8988T (cell line): ENCODE measurements at regions not wholly inside any gene's neighbourhood (a gene's known extent, or its start where the extent isn't known, plus 50 kb on each side); places are given as distances from the start of the nearest gene placed in this dataset.

Experiments used
- DNase-seq: peaks from one replicate; pipeline ENCODE4 v3.0.0; 2011

DNA sequence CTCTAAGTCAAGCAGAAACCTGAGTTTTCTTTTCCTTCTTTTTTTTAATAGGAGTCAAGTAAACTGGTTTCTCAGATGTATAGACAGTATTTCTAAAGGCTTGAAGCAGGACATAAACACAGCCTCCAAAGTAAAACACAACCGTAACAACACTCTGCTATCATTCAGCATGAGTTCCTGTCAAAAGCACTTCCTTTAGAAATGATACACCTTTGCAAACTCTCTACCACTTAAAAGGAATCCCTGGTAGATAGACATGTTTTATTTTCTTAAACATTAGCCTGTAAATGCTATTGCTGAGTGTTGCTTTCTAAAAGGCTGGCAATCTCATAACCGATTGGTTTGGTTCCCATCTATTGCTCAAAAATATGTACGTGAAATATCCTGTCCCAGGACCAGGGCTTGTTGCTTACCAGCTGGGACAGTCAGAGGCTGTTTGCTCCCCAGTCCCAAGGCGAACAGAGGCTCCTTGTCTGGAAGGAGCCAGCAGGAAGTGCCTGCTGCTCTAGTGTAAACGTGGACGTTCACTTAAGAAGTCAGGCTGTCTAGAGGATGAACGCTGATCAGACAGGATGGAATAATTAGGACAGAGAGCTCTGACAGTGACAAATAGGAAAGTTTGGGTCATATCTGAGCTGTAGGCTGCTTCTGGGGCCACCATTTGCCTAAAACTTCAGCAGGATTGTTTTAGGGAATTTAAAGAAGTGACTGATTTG, 173.9 kb upstream of the KLF3 start:
- DNase-seq = no peak

DNA sequence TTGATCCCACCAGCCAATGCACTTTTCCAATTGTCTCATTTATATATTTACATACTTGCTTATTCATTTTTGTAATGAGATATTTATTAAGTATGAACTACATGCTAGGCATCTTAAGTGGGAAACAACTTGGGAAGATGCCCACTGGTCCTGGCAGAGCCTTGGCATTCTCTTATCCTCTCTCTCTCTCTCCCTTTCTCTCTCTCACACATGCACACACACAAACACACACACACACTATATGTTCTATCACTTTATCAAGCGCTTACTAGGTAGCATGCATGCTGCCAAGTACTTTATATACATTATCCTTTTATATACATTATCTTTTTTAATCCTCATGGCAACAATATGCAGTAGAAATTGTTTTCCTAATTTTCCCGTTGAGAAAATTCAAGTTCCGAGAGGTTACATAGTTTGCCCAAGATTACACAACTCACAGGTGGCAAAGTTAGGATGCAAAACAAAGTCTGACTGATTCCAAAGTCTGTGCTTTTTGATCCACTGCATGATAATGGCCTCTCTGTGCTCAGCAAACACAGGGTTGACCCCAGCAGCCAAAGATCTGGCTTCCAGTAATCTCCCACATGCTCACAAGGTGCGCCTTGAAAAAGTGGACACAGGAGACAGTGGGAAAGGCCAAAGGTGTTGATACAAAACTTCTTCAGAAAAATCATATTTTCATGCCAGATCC, 173.1 kb upstream of the KLF3 start:
- DNase-seq = no peak

DNA sequence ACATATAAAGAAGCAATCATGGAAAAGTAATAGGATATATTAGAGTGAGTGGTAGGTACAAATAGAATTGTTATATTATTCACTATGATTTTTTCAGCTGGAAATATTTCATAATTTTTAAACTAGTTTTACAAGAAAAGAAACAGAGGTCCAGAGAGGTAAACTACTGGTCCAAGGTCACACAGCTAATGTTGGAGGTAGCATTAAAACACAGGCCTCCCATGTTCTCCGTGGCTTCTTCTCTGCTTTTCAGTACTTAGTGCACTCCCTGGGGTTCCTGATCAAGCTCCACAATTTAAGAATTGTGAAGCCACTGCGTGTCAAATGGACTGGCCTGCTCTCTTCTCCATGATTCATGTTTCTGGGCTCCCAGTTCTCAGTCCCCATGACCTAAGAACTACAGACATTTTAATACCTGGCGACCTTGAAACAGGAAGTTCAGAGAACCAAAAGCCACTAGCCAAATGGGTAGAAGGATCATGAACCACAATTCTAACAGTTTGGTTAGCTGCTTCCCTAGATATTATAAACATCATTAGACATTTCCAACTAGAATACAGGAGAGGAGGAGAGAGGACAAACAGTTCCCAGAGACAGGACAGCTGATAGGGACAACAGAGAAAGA, 172.0 kb upstream of the KLF3 start:
- DNase-seq = no peak

DNA sequence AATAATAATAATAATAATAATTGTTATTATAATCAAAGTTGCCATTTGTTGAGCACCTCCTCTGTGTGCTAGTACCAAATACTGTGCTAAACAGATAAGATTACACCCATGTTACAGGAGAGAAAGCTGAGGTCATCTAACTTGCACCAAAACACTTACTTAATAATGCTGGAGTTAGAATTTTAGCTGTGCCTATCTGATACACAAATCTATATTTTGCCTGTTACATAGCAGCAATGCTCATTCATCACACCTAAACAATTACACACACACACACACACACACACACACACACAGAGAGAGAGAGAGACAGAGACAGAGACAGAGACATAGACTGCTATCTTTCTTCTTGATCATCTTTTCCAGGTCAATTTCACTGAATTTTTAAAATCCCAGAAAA, 170.9 kb upstream of the KLF3 start:
- DNase-seq = no peak

DNA sequence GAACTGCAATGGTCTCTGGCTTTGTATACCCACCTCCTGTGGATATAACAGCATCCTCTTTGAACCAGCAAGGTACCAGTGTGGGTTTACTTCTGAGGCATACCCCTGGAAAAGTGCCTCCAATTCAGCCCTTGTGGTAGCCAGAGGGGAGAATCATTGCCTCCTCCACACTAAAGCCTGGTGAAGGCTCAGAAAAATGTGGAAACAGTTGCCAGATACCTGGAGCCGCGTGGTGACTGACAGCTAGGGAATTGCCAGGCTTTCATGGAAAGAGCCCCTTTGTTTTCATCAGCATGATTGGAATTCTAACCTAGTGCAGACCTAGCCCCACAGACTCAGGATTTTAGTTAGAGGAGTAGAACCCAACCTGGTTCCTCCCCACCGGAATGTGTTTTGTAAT, 168.6 kb upstream of the KLF3 start:
- DNase-seq = no peak

DNA sequence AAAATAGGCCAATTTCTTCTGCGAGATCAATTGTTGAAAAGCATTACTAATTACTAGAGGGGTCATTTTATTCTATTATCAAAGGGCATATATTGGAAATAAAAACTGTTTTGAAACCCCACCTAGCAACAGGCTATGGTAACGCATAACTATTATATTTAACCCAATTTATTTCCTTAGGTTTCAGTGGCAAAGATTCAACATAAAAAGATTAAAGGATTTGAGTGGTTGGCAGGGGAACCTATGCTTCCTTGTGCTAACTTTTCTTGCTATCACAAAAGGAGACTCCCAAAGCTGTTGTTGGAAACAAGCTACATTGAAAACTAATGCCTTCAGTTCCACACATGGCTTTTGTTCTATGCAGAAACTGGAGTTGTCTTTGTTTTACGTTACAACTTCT, 166.9 kb upstream of the KLF3 start:
- DNase-seq = no peak

DNA sequence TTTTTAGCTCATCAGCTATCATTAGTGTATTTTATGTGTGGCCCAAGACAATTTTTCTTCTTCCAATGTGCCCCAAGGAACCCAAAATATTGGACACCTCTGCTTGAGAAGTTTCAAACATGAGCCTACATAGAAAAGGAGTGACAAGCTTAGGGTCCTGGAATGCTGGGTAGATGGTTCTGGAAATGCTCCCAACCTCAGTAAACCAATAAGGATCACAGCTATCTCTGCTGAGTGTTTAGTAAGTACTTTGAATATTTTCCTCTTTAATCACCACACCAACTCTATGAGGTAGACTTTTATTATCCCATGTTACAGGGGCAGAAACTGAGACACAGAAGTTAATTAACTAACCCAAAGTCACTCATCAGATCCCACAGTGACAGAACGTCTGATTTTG, 164.9 kb upstream of the KLF3 start:
- no peak for DNase-seq

DNA sequence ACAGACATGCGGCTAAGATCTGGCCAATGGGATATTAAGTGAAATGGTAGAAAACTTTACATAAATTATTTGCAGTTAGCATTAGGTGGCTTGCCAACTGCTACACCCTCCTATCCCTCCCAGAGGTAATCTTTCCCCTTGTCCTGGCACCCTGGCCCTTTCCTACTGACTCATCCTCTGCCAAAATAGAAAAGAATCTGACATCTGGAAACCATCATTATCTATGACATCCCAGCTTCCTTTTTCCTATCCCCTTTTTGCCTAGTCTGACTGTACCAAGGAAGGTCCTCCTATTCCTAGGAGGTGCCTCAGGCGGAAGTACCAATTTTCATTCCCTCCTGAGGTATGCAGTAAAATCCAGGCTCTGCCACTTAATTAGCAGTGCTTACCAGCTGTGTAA, 163.6 kb upstream of the KLF3 start:
- no peak for DNase-seq

DNA sequence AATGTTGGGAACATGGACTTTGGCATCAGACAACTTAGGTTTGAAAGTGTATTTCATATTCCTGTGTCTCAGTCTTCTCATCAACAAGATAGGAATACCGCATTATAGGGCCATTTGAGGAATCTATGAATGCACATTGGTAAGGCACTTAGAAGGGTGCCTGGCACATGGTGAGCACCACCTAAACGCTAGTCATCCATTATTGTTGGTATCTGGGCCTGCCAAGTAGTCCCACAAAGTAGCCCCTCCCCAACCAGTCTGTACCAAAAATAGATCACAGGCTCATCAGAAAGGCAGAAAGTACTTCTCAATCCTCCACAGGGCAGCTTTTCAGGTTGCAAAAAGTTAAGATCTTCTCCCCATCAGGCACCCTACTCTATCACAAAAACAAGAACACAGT, 162.3 kb upstream of the KLF3 start:
- no peak for DNase-seq

DNA sequence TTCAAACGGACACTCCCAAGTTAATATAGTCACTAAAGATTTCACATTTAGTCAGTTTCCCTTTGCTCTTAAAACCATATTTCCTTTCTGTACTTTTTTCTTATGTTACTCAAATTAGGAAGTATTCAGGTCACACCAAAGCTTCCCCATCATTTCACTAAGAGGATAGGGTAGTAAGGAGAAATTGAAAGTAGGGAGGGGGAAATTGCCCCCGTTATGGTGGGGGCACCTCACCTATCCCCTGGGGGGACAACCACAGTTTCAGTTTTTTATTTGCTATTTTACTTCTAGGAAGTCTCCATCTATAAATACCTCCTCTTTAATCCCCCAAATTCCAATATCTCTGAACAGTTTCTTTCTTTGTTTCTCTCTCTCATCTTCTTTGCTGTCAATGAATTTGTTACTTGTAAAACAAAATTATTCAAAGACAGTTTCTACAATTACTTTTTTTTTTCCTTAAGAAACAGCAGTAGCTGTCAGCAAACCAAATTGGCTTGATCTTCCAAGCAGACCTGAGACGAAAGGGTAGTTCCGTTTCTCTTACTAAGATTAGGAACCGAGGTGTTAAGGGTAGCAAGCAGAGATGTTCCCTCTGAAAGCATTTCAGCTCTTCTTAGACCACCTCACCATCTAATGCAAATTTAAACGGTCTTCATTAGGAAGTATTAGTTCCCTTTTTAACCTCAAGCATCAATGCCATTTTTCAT, 160.2 kb upstream of the KLF3 start:
- no peak for DNase-seq

DNA sequence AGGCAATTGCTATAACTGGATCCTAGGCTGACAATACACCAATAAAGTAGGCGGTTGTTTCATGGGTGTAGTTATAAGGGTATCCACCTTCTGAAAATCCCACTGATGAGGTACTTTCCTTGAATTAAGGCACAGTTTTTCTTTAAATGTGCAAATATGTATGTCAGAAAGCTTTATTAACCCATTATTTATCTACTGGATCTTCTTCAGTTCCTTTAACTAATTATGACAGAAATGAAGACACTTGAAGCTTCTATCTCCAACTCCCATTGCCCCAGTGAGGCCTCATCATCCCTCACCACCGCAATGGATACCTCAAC, 159.6 kb upstream of the KLF3 start:
- DNase-seq = no peak

DNA sequence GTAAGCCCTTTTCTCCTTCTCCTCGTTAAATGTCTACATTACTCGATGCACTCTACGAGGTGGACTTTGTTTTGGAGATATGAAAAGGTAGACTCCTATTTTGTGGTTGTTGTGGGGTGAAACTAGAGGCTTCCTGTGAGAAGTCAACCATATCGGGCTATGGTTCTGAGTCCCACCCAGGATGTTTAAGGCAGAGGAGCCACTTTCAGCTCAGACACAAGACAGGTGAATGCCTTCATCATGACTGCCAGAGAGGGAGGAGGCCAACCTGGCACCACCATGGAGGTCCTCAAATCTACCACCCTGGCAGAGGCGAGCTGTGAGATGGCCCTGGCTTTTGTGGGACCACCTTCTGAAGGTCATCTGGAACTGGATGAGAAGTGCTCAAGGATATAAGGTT, 154.4 kb upstream of the KLF3 start:
- no peak for DNase-seq

DNA sequence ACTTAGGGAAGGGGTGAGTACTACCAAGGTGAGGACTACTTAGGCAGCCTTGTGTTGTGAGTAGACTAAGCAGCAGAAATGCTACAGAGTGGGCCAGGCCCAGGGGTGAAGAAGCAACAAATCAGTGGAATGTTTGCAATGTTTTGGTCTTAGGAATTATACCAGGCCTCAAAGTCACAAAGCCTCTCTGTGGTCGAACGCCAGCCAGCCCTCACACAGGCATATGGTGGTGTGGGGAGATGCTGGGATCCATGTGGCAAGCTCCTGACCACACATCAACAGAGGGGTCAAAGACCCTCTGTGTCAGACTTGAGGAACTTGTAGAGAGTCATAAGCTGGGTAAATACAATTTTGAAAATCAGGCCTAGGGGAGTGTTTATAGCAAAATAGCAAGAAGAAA, 153.8 kb upstream of the KLF3 start:
- no peak for DNase-seq

DNA sequence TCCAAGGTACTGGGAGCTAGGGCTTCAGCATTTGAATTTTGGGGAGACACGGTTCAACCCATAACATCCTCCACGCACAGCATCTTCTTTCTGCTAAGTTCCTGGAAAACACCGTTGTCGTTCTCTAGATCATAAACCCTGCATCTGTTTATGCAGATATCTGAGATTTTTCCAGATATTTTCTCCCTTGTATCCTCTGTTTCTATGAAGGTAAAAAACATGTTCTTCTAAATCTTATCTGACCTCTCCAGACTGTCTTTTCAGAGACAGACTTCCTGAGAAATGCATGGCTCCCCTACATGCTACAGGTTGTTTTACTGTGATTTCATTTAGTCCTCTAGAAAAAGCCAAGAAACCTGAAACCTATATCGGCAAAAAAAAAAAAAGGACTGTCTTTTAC, 152.3 kb upstream of the KLF3 start:
- no peak for DNase-seq

DNA sequence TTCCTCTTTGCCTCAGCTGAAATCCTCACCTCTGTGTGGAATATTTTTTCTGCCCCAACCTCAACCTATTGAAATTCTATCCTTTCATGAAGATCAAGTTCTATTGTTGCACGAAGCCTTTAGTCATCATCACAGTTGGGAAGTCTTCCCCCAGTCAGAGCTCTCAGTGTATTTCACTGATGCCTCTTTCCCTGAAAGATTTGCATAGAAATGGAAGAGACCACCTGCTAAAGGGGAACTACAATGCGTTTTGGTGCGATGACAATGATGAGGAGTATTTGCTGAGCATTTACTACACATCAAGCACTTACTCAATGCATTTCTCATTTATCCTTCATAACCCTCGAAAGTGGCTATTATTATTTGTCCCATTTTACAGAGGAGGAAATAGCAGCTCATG, 151.2 kb upstream of the KLF3 start:
- no peak for DNase-seq

DNA sequence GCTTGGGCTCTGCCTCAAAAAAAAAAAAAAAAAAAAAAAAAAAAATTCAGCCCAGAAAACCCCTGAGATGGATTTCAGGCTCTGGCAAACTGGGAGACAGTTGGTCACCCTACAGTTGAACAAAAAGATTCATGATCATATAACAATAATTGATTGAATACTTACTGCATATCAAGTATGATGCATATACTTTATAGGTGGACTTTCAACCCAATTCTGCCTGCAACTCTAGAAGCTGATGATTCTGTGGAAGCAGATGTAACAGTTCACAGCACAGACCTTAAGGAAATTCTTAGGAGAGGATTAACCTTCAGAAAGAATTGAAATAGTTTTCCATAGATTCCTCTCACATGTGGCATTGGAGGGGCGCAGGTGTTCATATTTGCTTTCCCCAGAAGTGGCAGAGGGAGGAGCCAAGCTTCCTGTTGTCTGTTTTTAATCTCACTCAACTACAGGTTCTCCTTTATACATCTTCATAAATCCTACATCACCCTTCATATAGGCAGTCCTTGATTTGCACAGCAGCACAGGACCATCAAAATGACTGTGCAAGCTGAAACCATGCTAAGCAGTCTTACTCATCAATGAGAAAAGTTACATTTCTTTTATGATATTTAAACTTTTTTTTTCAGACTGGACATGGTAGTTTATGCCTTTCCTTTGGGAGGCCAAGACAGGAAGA, 149.4 kb upstream of the KLF3 start:
- no peak for DNase-seq

DNA sequence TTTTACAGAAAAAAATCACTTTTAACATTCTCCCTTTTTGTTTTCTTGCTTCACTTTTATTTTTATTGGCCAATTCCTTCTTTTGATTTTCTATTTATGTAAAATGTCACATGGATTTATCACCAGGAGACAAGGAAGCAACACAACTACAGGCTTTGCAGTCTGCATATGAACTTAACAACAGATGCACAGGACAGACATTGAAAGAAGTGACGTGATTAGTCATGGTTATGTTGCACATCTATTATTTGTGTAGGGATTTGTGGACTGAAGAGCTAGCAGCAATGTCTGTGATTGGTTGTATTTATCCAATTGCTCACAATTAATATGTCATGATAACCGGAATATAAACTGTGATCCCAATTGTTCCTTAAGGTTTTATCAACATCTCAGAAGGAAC, 147.8 kb upstream of the KLF3 start:
- DNase-seq = no peak

DNA sequence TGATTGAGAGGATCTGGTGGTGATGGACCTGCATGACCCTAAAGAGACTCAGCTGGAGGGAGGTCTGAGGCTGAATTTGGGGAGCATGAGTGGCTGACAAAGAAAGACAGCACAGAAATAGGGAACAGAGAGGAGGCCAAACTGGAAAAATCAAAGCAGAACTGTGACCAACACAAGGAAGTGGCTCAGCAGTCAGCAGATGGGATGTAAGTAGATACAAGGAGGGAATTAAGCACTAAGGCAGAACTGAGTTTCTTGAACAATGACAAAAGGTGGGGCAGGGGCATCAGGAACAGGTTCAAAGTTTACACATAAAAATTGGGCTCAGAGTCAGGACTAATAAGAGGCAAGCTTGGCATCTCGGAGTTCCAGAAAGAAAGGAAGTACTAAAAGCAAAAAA, 144.3 kb upstream of the KLF3 start:
- no peak for DNase-seq

DNA sequence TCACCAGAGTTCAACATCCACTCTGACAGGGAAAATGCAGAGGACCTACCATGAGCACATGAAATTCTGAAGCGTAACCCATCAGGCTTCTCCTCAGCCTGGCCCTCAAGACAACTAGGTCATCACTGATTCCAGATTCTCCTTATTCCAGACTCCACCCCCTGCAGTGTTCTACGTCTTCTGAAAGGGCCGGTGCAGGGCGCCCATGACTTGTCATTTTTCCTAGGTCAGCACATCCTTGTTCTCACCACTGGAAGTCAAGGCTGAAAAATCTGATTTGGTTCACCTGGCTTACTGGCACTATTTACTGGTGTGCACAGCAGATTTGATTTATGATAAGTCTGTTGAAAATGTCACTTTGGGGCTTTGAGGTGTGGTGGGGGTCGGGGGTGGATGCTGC, 140.9 kb upstream of the KLF3 start:
- no peak for DNase-seq

DNA sequence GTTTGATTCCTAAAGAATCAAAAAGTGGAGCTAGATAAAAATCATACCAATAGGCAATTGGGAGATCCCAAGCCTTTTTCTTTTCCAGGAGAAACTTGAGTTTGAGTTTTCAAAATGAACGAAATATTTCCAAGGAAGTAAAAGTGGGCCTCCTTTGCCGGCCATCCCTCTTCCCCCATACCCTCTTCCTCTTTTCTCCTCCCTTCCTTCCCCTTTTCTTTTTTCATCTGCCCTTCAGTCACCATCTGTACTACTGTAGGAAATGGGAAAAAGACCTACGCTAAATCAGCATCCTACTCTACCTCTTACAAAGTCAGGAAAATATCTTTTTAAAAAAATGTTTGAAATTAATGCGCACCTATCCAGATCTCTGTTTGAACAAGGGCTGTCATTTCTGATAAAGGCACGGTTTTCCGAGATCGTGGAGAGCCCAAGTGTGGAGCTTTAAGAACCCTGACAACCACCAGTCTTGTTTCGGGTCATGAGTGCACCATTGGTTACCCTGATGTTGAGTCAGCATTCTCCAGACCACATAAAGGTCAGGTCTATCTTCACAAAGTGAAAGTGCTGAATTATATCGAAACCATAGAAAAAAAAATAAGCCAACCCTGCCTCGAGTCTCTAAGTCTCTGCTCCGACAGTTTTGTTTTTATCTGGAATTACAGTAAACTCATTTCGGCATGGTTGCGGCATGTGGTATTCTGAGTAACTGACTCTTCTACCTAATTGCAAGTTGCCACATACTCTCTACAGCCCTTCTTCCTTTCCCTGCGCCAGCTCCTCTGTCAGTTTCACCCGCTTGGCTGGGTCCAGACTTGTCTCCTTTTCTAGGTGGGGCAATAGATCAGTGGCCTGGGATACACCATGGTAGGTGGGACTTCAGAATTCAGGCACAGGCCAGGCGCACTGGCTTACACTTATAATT, 140.2 kb upstream of the KLF3 start:
- DNase-seq = no peak

DNA sequence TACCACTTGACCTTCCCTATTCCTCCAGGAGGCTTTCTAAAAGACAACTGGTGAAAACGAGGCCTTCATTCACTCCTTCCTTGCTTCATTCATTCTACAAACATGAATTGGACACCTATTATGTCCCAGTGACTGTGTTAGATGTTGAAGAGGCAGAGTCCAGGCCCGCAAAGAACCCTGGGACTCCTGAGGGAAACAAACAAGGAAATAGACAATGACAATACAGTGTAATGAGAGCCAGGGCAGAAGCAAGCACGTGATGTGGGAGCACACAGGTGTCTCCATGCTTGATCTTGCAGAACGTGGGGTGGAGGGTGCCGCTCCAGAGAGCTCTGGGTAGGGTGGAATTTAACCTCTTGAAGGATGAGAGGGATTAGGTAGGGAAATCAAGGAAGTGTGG, 137.6 kb upstream of the KLF3 start:
- DNase-seq = no peak
